GM19324 (cell line): ENCODE measurements at regions not wholly inside any gene's neighbourhood (a gene's known extent, or its start where the extent isn't known, plus 50 kb on each side); places are given as distances from the start of the nearest gene placed in this dataset.
"Not testable (repeated sequence)": the region's sequence is repeated elsewhere in the genome, so short reads cannot be mapped to it uniquely, and the experiment has no call there.

Experiments
- ATAC-seq: cut with Tn5 transposase; IDR thresholded peaks from one replicate; pipeline ENCODE4 v1.9.1; 2021; ENCODE audit warnings: mild to moderate bottlenecking, moderate library complexity; ENCODE audit not compliant: unreplicated experiment, low FRiP score

DNA sequence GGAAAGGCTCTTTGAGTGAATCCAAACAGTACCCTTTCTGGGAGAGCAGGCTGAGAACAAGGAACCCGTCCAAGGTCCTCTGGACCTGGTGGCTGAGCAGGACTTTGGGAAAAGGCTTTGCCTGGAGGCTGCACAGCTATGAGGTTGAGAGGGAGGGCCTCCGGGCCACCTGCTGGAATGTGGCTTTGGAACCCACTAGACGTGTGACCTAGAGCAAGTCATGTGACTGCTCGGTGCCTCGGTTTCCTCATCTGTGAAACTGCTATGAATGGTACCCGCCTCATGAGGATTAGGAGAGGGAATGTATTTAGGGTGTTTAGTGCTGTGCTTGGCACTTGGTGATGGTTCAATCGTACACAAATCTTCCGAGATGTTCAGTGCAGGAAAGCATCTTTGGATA is 50.4 kb downstream of the HAPSTR1 start:
- ATAC-seq = no peak

DNA sequence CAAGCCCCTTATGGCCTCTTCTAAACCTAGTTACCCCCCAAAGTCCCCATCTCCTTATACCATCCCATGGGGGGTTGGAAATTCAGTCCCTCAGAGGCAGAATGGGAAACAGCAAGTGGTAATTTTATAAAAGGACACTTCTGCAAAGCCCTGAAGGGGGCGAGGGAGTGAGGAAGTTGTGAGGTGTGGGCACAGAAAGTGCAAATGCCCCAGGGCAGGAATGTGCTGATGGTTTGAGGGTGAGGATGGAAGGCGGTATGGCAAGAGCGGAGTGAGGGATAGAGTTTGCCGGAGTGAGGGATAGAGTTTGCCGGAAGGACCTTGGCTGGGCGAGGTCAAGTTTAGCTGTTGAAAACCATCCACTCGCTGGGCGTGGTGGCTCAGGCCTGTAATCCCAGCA is 52.7 kb downstream of the HAPSTR1 start:
- no peak for ATAC-seq

DNA sequence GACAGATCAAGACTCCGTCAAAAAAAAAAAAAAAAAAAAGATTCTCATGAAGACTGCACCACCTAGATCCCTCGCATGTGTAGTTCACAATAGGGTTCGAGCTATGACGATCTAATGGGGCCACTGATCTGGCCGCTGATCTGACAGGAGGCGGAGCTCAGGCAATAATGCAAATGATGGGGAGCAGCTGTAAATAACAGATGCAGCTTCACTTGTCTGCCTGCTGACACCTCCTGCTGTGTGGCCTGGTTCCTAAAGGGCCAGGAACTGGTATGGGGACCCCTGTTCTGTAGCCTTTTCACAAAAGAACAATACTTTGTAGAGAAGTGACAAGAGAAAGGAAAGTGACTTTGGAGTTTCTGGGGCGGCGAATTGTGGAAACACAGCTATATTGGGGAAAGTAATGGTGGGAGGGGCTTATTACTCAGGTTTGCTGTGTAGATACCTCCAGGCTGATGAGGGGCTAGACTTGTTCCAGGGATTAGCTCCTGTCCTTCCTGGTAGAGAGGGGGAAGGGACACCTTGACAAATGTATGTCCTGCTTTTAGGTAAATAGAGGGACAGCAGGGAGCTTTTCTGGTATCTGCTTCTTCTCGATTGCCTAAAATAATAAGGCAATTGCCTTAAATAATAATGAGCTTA is 57.1 kb downstream of the HAPSTR1 start:
- ATAC-seq = no peak

DNA sequence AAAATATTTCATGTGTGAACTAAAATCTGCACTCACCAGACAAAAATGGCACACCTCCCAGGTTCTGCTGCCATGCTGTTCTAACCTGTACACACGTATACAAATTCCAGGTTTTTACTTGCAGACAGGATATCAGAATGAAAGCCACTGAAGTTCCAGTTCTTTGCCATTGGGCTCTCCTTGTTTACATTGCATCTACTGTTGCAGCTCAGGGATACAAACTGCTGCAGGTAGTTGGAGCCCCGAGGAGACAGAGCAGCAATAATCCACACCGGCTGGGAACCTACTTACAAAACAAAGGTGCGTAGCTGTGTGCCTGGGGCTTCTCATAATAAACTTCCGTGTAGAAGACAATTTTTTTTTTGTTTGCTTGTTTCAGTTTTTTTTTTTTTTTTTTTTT is 59.6 kb downstream of the HAPSTR1 start:
- ATAC-seq = no peak

DNA sequence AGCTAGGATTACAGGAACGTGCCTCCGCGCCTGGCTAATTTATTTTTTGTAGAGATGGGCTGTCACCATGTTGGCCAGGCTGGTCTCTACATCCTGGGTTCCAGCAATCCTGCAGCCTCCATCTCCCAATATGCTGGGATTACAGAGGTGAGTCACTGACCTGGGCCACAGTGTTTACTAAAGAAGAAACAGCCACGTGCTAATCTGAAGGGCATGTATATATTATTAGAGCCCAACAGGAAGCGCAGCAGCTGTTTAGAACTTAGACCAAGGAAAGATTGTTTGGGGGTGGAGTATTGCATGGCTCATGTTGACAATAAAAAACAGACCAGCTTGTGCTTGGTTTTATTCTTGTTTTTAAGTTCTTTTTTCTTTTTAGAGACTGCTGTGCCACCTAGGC is 60.2 kb downstream of the HAPSTR1 start:
- ATAC-seq = no peak

DNA sequence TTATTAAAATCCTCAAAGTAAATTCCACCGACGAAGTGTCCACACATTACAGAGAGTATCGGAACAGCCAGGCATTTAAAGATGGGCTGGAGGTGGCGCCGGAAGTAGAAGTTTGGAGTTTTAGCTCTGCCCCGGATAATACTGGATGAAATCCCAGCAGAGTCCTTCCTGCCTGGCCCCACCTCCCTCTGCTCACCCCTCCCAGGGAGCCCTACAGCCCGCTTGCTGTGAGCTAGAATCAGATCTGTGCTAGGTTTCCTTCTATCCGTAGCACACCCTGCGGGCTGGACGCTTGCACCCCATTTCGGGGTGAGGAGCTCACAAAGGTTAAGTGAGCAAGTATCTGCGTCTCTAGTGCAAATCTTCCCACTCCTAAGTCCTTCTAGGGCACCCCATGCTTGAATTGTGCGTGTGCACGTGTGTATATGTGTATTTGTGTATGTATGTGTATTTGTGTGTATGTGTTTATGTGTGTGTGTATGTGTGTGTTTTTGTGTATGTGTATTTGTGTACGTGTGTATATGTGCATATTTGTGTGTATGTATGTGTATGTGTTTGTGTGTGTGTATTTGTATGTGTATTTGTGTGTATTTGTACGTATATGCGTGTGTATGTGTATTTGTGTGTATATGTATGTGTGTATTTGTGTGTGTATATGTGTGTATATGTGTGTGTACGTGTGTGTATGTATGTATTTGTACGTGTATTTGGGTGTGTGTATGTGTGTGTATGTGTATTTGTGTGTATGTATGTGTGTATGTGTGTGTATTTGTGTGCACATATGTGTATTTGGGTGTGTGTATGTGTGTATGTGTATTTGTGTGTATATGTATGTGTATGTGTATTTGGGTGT is 61.4 kb downstream of the HAPSTR1 start:
- ATAC-seq = no peak

DNA sequence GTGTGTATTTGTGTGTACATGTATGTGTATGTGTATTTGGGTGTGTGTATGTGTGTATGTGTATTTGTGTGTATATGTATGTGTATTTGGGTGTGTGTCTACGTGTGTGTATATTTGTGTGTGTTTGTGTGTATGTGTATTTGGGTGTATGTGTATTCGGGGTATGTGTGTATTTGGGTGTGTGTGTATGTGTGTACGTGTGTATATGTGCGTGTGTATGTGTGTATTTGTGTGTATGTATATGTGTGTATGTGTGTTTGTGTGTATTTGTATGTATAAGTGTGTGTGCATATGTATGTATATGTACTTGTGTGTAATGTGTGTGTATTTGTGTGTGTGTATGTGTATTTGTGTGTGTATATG is 62.0 kb downstream of the HAPSTR1 start:
- no peak for ATAC-seq

DNA sequence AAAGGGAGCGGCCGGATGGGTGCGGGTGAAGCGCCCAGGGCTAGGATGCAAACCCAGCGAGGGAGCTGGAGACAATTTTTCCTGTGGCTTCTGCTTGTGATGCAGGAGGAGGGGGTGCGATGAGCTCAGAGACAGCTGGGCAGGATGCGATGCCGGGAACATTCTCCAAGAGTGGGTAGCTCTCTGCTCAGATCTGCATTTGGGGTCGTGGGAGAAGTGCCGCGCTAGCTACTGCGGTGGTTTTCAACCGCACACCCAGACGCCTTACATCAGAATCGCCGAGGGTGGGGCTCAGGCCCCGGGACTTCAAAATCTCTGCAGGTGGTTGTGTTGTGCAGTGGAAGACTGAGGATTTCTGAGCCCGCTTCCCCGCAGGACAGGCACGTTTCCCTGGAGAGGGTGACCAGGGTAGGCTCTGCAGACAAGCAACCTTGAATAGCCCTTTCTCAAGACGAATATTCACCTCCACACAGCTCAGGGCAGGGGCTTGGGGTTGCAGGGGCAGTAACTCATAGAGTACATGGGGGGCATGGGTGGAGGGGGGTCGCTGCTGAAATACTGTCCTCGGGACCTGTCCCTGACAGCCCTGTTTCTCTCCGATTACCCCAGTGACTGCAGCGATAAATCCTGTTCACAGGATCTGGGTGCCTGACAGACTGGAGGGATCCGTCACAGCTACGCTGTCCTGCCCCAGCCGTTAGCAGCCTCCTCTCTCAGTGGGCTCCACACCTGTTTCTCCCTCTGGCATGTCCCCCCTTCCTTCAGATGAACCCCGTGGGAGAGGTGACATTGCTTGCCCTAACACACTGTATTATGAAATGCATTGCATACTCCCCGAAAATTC is 63.3 kb downstream of the HAPSTR1 start:
- no peak for ATAC-seq

DNA sequence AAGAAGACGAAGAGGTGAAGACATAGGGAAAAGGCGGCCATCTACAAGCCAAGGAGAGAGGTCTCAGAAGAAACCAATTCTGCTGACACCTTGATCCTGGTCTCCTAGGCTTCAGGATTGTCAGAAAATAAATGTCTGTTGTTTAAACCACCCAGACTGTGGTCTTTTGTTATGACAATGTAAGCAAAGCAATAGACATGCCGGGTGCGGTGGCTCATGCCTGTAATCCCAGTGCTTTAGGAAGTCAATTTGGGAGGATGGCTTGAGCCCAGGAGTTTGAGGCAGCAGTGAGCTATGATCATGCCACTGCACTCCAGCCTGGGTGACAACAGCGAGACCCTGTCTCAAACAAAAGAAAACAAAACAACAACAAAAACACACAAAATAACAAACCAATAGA is 64.4 kb downstream of the HAPSTR1 start:
- no peak for ATAC-seq

DNA sequence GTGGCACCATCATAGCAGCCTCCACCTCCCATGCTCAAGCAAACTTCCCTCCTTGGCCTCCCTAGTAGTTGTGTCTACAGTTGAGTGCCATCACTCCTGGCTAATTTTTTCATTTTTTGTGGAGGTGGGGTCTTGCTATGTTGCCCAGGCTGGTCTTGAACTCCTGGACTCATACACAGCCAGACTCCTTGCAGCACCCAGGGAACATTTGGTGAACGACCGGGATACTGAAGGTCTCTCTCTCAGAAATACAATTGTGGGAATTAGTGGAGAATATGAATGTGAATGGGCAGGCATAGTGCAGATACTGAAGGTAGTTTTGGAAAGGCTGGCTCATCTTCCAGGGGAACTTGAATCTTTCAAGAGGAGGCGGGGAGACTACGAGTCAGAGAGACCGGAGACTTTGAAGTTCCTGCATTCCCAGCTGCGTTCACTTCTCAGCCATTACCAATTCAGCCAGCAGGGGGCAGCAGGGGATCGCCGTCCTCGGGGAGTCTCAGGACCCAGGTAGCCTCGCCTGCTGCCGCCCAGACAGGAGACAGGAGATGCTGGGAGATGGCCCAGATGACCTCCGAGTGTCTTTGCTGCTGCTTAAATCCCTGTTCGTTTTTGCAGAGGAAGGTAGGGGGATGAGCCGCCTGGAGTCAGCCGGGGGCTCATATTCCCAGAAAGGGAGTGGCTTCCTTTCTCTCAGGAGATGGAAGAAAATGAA is 68.6 kb downstream of the HAPSTR1 start:
- no peak for ATAC-seq

DNA sequence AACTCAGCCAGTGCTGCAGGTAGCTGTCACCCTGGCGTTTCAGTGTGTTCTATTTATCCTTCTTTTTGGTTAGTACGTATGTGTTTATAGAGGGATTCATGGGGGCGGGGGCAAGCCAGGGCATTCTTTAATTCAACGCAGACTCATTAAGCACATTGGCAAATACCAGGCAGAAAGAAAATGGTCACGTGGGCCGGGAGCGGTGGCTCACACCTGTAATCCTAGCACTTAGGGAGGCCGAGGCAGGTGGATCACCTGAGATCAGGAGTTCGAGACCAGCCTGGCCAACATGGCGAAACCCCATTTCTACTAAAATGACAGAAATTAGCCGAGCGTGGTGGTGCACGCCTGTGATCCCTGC is 69.1 kb downstream of the HAPSTR1 start:
- no peak for ATAC-seq

DNA sequence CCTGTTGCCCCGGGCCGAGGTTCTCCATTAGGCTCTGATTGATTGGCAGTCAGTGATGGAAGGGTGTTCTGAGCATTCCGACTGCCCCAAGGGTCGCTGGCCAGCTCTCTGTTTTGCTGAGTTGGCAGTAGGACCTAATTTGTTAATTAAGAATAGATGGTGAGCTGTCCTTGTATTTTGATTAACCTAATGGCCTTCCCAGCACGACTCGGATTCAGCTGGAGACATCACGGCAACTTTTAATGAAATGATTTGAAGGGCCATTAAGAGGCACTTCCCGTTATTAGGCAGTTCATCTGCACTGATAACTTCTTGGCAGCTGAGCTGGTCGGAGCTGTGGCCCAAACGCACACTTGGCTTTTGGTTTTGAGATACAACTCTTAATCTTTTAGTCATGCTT is 74.2 kb downstream of the HAPSTR1 start:
- no peak for ATAC-seq

DNA sequence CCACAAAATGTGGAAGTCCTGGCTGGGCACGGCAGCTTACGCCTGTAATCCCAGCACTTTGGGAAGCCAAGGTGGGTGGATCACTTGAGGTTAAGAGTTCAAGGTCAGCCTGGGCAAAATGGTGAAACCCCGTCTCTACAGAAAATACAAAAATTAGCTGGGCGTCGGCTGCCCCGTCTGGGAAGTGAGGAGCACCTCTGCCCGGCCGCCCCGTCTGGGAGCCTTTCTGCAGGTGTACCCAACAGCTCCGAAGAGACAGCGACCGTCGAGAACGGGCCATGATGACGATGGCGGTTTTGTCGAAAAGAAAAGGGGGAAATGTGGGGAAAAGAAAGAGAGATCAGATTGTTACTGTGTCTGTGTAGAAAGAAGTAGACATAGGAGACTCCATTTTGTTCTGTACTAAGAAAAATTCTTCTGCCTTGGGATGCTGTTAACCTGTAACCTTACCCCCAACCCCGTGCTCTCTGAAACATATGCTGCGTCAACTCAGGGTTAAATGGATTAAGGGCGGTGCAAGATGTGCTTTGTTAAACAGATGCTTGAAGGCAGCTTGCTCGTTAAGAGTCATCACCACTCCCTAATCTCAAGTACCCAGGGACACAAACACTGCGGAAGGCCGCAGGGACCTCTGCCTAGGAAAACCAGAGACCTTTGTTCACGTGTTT is 75.0 kb downstream of the HAPSTR1 start:
- ATAC-seq = not testable (repeated sequence)

DNA sequence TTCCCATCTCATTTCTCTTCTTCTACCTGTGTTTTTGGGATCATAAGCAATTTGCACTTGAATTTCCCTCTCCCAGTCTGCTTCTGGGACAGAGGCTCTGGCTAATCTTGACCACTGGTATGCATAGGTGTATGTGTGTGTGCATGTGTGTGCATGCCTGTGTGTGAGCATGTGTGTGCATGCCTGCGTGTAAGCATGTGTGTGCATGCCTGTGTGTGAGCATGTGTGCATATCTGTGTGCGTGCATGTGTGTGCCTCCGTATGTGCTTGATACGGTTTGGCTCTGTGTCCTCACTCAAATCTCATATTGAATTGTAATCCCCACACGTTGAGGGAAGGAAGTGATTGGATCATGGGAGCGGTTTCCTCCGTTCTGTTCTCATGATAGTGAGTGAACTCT is 77.7 kb downstream of the HAPSTR1 start:
- ATAC-seq = no peak

DNA sequence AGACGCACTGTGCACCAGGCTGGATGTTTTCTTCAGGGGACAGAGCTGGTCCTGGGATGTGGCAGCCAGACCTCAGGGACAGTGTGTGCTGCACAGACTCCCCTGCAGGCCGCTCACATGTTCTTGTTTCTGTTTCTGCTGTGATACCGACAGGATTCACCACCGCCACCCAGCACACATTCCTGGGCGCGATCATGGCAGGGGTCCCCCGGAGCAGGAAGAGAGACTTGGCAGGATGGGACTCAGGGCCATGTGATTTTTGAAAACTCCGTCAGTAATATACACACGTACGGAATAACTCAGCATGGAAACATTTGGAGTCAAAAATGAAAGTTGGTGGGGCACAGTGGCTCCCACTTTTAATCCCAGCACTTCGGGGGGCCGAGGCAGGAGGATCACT is 79.0 kb downstream of the HAPSTR1 start:
- no peak for ATAC-seq

DNA sequence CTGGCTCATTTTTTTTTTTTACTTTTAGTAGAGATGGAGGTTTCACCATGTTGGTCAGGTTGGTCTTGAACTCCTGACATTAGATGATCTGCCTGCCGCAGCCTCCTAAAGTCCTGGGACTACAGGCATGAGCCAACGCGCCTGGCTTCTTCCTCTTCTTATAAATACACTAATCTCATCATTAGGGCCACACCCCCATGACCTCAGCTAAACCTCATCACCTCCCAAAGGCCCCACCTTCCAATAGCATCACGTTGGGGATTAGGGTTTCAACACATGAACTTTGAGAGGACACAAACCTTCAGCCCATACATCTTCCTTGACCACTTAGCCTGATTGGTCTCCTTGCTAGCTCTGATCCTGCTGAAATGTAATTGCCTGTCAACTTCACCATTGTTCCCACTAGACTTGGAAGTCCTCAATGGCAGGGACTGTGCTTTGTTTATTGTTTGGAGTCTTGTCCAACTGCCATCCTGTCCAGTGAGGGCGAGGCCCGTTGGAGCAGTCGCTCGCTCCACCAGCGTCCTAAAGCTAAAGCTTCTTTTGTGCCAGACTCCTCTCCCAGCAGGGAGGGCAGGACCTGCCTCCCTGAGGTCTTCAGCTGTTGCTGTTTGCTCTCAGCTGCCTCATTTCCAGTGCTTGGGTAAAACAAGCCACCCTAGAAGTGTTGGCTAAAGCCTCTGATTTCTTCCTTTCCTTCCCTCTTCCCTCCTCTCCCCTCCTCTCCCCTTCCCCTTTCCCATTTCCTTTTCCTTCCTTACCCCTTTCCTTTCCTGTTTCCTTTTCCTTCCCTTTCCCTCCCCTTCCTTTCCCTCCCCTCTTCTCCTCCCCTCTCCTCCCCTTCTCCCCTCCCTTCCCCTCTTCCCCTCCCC is 85.3 kb downstream of the HAPSTR1 start:
- no peak for ATAC-seq

DNA sequence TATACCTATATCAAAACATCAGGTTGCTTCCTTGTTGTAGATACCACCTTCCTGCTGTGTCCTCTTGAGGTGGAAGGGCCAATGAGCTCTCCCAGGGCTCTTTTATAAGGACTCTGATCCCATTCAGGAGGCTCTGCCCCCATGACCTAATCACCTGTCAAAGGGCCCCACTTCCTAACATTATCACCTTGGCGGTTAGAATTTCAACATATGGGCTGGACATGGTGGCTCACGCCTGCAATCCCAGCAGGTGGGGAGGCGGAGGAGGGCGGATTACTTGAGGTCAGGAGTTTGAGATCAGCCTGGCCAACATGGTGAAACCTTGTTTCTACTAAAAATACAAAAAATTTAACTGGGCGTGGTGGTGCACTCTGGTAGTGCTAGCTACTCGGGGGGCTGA is 86.4 kb downstream of the HAPSTR1 start:
- no peak for ATAC-seq

DNA sequence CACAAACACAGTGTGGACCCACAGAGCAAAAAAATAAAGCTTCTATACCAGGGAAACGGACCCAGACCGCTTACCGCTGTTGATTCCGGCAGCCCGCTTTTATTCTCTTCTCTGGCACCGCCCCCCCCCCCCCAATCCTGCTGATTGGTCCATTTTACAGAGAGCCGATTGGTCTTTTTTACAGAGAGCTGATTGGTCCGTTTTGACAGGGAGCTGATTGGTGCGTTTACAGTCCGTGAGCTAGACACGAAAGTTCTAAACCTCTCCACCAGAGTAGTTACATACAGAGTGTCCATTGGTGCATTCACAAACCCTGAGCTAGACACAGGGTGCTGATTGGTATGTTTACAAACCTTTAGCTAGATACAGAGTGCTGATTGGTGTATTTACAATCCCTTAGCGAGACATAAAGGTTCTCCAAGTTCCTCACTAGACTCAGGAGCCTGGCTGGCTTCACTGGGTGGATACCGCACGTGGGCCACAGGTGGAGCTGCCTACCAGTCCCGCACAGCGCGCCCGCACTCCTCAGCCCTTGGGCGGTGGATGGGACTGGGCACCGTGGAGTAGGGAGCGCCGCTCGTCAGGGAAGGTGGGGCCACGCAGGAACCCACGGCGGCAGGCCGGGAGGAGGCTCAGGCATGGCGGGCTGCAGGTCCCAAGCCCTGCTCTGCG is 92.4 kb downstream of the HAPSTR1 start:
- no peak for ATAC-seq

DNA sequence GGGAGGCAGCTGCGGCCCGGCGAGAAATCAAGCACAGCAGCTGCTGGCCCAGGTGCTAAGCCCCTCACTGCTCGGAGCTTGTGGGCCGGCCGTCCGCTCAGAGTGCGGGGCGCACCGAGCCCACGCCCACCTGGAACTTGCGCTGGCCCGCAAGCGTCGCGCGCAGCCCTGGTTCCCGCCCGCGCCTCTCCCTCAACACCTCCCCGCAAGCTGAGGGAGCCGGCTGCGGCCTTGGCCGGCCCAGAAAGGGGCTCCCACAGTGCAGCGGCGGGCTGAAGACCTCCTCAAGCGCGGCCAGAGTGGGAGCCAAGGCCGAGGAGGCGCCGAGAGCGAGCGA is 92.9 kb downstream of the HAPSTR1 start:
- no peak for ATAC-seq
